ENCODE measurements at regions not wholly inside any gene's neighbourhood (a gene's known extent, or its start where the extent isn't known, plus 50 kb on each side); places are given as distances from the start of the nearest gene placed in this dataset.

- no peak overlapping the region for H3K4me3 ChIP-seq (ENCODE audit: low read depth, low read length)
- H3K4me1 ChIP-seq, result peaks cover 11% of the 10 kb centered on the region; the same call in 1 of the 2 replicates
- TF ChIP-seq, protein P1, sequence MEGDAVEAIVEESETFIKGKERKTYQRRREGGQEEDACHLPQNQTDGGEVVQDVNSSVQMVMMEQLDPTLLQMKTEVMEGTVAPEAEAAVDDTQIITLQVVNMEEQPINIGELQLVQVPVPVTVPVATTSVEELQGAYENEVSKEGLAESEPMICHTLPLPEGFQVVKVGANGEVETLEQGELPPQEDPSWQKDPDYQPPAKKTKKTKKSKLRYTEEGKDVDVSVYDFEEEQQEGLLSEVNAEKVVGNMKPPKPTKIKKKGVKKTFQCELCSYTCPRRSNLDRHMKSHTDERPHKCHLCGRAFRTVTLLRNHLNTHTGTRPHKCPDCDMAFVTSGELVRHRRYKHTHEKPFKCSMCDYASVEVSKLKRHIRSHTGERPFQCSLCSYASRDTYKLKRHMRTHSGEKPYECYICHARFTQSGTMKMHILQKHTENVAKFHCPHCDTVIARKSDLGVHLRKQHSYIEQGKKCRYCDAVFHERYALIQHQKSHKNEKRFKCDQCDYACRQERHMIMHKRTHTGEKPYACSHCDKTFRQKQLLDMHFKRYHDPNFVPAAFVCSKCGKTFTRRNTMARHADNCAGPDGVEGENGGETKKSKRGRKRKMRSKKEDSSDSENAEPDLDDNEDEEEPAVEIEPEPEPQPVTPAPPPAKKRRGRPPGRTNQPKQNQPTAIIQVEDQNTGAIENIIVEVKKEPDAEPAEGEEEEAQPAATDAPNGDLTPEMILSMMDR (IDR thresholded peaks at IDR 0.05; ENCODE audit: insufficient read depth in 1 of 2, low read depth in 1 of 2, low read length in 1 of 2, severe bottlenecking in 1 of 2, unreplicated experiment in 1 of 2), result no peak
- H3K4me1 Mint-ChIP-seq (ENCODE audit: low read depth, unreplicated experiment), result no peaks in the 10 kb centered on the region
- POLR2A ChIA-PET, result no interaction called here
- CTCF ChIA-PET, result no interaction called here
- no peaks in the 10 kb centered on the region for H3K27me3 ChIP-seq (replicated peaks; ENCODE audit: control insufficient read depth, insufficient read depth, low read length)
- DNase-seq, result no peak
- no TSS peak for BruUV-seq (replicated peaks)
- no peaks in the 10 kb centered on the region for H3K27me3 Mint-ChIP-seq (ENCODE audit: insufficient read depth, unreplicated experiment)
- H3K36me3 ChIP-seq (ENCODE audit: control insufficient read depth, insufficient read depth, low read length), result no peaks in the 10 kb centered on the region
- no peak overlapping the region for H3K27ac Mint-ChIP-seq (ENCODE audit: unreplicated experiment)
- peaks cover 19% of the 10 kb centered on the region for H3K9me3 Mint-ChIP-seq (ENCODE audit: unreplicated experiment)
- H3K9me3 ChIP-seq, result peaks cover 9% of the 10 kb centered on the region; the same call in 1 of the 2 replicates
- no peaks in the 10 kb centered on the region for H3K36me3 Mint-ChIP-seq (ENCODE audit: insufficient read depth, unreplicated experiment)
- intact Hi-C loops (cut with micrococcal nuclease; ENCODE audit: unreplicated experiment), result no loop called here
- H3K4me3 Mint-ChIP-seq (ENCODE audit: unreplicated experiment), result no peak overlapping the region
These were observed 368.1 kb downstream of the KCNN2 start for GRCh38 chr5:114729986-114730385.

DNA sequence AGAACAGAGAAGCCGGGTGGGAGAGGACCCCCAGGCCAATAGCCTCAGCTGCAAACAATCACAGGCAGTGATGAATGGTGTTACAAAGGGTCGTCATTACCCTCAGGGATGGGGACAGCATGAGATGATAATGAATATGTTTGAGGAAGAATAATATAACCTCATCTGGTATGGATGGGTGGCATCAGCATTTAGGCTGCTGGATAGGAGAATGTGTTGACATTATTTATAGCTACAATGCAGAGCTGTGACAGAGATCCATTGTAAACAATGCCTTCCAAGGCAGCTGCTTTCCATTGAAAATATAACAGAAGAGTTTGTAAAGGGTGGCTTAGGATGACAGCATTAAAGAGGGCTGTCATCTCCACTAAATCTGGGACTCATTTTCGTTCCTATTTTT is 365.5 kb downstream of the KCNN2 start:
- Mint-ChIP-seq H3K9me3 (ENCODE audit: unreplicated experiment) (peaks cover 28% of the 10 kb centered on the region), H3K4me3 (ENCODE audit: unreplicated experiment) (no peak overlapping the region), H3K36me3 (ENCODE audit: insufficient read depth, unreplicated experiment) (peaks cover 4% of the 10 kb centered on the region), H3K27ac (ENCODE audit: unreplicated experiment) (no peak overlapping the region), H3K27me3 (ENCODE audit: insufficient read depth, unreplicated experiment) (no peaks in the 10 kb centered on the region), H3K4me1 (ENCODE audit: low read depth, unreplicated experiment) (no peaks in the 10 kb centered on the region)
- no TSS peak for BruUV-seq (replicated peaks)
- TF ChIP-seq, protein P1 (IDR thresholded peaks at IDR 0.05; ENCODE audit: insufficient read depth in 1 of 2, low read depth in 1 of 2, low read length in 1 of 2, severe bottlenecking in 1 of 2, unreplicated experiment in 1 of 2), result no peak
- no peak overlapping the region for H3K4me3 ChIP-seq (ENCODE audit: low read depth, low read length)
- CTCF ChIA-PET, result no interaction called here
- H3K27me3 ChIP-seq (replicated peaks; ENCODE audit: control insufficient read depth, insufficient read depth, low read length), result no peaks in the 10 kb centered on the region
- intact Hi-C loops (cut with micrococcal nuclease; ENCODE audit: unreplicated experiment), result no loop called here
- peaks cover 11% of the 10 kb centered on the region; the same call in 1 of the 2 replicates for H3K4me1 ChIP-seq
- POLR2A ChIA-PET, result no interaction called here
- peaks cover 9% of the 10 kb centered on the region; the same call in 1 of the 2 replicates for H3K9me3 ChIP-seq
- no peak for DNase-seq
- no peaks in the 10 kb centered on the region for H3K36me3 ChIP-seq (ENCODE audit: control insufficient read depth, insufficient read depth, low read length)

DNA sequence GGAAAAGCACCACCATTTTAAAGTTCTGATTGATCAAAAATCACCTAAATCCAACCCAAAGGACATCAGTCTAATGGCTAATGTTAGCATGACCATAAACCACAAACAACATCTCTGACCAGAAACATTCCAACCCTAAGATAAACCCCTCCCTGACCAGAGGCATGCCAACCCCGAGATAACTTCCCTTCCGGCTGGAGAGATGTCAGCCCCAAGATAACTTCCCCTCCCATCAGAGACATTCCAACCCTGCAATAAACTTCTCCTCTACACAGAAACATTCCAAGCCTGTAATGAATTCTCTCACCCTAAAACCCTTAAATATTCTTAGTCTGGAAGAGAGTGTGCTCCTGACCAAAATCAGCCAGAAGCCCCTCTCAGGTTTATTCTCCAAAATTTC is 364.3 kb downstream of the KCNN2 start:
- Mint-ChIP-seq H3K9me3 (ENCODE audit: unreplicated experiment) (peaks cover 40% of the 10 kb centered on the region), H3K27ac (ENCODE audit: unreplicated experiment) (no peak overlapping the region), H3K4me3 (ENCODE audit: unreplicated experiment) (no peak overlapping the region), H3K36me3 (ENCODE audit: insufficient read depth, unreplicated experiment) (peaks cover 4% of the 10 kb centered on the region), H3K27me3 (ENCODE audit: insufficient read depth, unreplicated experiment) (no peaks in the 10 kb centered on the region), H3K4me1 (ENCODE audit: low read depth, unreplicated experiment) (no peaks in the 10 kb centered on the region)
- no TSS peak for BruUV-seq (replicated peaks)
- Histone ChIP-seq H3K27me3 (replicated peaks; ENCODE audit: control insufficient read depth, insufficient read depth, low read length) (no peaks in the 10 kb centered on the region), H3K4me1 (peaks cover 11% of the 10 kb centered on the region; the same call in 1 of the 2 replicates), H3K36me3 (ENCODE audit: control insufficient read depth, insufficient read depth, low read length) (no peaks in the 10 kb centered on the region), H3K4me3 (ENCODE audit: low read depth, low read length) (no peak overlapping the region), H3K9me3 (peaks cover 14% of the 10 kb centered on the region)
- intact Hi-C loops (cut with micrococcal nuclease; ENCODE audit: unreplicated experiment), result no loop called here
- POLR2A ChIA-PET, result no interaction called here
- CTCF ChIA-PET, result no interaction called here
- TF ChIP-seq, protein P1 (IDR thresholded peaks at IDR 0.05; ENCODE audit: insufficient read depth in 1 of 2, low read depth in 1 of 2, low read length in 1 of 2, severe bottlenecking in 1 of 2, unreplicated experiment in 1 of 2), result no peak
- peak in 1 of 2 experiments; percentile 7 for DNase-seq
